ENCODE measurements at regions not wholly inside any gene's neighbourhood (a gene's known extent, or its start where the extent isn't known, plus 50 kb on each side); places are given as distances from the start of the nearest gene placed in this dataset.

DNA sequence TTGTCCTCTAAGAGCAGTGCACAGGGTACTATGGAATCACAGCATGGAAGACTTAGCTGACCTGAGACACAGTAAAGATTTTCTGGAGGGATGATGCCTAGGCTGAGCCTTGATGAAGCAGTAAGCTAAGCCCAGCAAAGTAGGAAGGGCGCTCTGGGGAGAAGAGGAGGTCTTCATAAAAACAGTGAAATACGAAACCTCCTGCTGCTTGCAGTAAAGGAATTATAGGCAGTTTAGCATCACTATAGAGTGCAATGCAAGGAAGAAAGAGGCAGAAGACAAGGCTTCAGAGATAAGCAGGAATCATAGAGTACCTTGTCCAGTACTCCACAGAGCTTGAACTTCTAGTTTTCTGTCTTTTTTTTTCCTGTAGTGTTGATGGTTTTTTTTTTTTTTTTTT lies 555.7 kb upstream of the CADM1 start:
- H3K9ac ChIP-seq, result no peak overlapping the region
- WGBS (ENCODE audit: low lambda C conversion rate), result 50% methylated on average over 2 of the region's 2 CpGs
- H3K4me3 ChIP-seq (ENCODE audit: low read depth in 2 of 2, low read length in 1 of 2), result no peak overlapping the region
- TF ChIP-seq TAF1 (IDR thresholded peaks at IDR 0.05; ENCODE audit: borderline replicate concordance, low read depth, low read length) (no peak), EZH2phosphoT487 (IDR thresholded peaks at IDR 0.05; ENCODE audit: borderline replicate concordance, low read depth) (no peak), REST (IDR thresholded peaks at IDR 0.05; ENCODE audit: low read depth, low read length) (no peak), SMC3 (IDR thresholded peaks at IDR 0.05; ENCODE audit: low read depth, low read length) (no peak), FOXJ3 (CRISPR knock-in tag; IDR thresholded peaks at IDR 0.05) (no peak), IRF3 (IDR thresholded peaks at IDR 0.05; ENCODE audit: low read depth, low read length) (no peak)
- TF ChIP-seq, protein P1, sequence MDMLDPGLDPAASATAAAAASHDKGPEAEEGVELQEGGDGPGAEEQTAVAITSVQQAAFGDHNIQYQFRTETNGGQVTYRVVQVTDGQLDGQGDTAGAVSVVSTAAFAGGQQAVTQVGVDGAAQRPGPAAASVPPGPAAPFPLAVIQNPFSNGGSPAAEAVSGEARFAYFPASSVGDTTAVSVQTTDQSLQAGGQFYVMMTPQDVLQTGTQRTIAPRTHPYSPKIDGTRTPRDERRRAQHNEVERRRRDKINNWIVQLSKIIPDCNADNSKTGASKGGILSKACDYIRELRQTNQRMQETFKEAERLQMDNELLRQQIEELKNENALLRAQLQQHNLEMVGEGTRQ (IDR thresholded peaks at IDR 0.05; ENCODE audit: borderline replicate concordance, low read depth, low read length), result no peak
- no peaks in the 10 kb centered on the region for H3K9me2 ChIP-seq
- H3K36me3 ChIP-seq (replicated peaks in 1 of 2; ENCODE audit: control insufficient read depth in 1 of 2, insufficient read depth in 2 of 2, low read length in 1 of 2), result no peaks in the 10 kb centered on the region
- no peaks in the 10 kb centered on the region for H4K20me1 ChIP-seq (ENCODE audit: insufficient read depth)
- peaks cover 0 to 43% of the 10 kb centered on the region in 2 experiments; a peak in 2 of 4 replicates for H3K4me1 ChIP-seq (ENCODE audit: control insufficient read depth in 1 of 2, insufficient read depth in 2 of 2, low read depth in 1 of 2, low read length in 1 of 2)
- no peaks in the 10 kb centered on the region for H3K79me2 ChIP-seq (ENCODE audit: insufficient read depth)
- H3K27me3 ChIP-seq (ENCODE audit: insufficient read depth), result no peaks in the 10 kb centered on the region
- DNase-seq, result no peak
- H3K9me3 ChIP-seq, result no peaks in the 10 kb centered on the region
- H3K27ac ChIP-seq (ENCODE audit: low read depth in 2 of 2, low read length in 1 of 2), result no peak overlapping the region
- no peak overlapping the region for H2AFZ ChIP-seq (ENCODE audit: low read depth)
- POLR2A ChIA-PET, result no interaction called here
- no peak overlapping the region for H3K4me2 ChIP-seq
- CTCF ChIA-PET, result interaction anchor here (0.8 to 1.1 kb wide), 3 partner anchors 13 to 891 kb away, joined by 3 to 4 read pairs (median 3); no protein-coding TSS in a partner anchor
- no peaks in the 10 kb centered on the region for H3F3A ChIP-seq (replicated peaks; ENCODE audit: insufficient read depth)

- H3K9me3 ChIP-seq, result no peaks in the 10 kb centered on the region
- H3K4me3 ChIP-seq (ENCODE audit: low read depth in 2 of 2, low read length in 1 of 2), result no peak overlapping the region
- H3K79me2 ChIP-seq (ENCODE audit: insufficient read depth), result no peaks in the 10 kb centered on the region
- no peak overlapping the region for H3K27ac ChIP-seq (ENCODE audit: low read depth in 2 of 2, low read length in 1 of 2)
- TF ChIP-seq RFX5 (IDR thresholded peaks at IDR 0.05; ENCODE audit: low read length) (peak; percentile 72), ELF1 (IDR thresholded peaks at IDR 0.05) (no peak)
- no peaks in the 10 kb centered on the region for H4K20me1 ChIP-seq (ENCODE audit: insufficient read depth)
- no peaks in the 10 kb centered on the region for H3K9me2 ChIP-seq
- H3K9ac ChIP-seq, result no peak overlapping the region
- CTCF ChIA-PET, result interaction anchor here (0.6 kb wide), 1 partner anchor 193 kb away, joined by 3 read pairs; no protein-coding TSS in a partner anchor
- POLR2A ChIA-PET, result no interaction called here
- peaks cover 0 to 22% of the 10 kb centered on the region in 2 experiments; a peak in 2 of 4 replicates for H3K4me1 ChIP-seq (ENCODE audit: control insufficient read depth in 1 of 2, insufficient read depth in 2 of 2, low read depth in 1 of 2, low read length in 1 of 2)
- H3F3A ChIP-seq (replicated peaks; ENCODE audit: insufficient read depth), result no peaks in the 10 kb centered on the region
- H3K4me2 ChIP-seq, result no peak overlapping the region
- H2AFZ ChIP-seq (ENCODE audit: low read depth), result no peak overlapping the region
- DNase-seq, result no peak
- H3K27me3 ChIP-seq (ENCODE audit: insufficient read depth), result no peaks in the 10 kb centered on the region
- H3K36me3 ChIP-seq (replicated peaks in 1 of 2; ENCODE audit: control insufficient read depth in 1 of 2, insufficient read depth in 2 of 2, low read length in 1 of 2), result no peaks in the 10 kb centered on the region
- 44% methylated on average over 3 of the region's 3 CpGs for WGBS (ENCODE audit: low lambda C conversion rate)
Observed at GRCh38 chr11:116057000-116057399, 552.8 kb upstream of the CADM1 start.

Measured in SK-N-SH (cell line).